ENCODE measurements at regions not wholly inside any gene's neighbourhood (a gene's known extent, or its start where the extent isn't known, plus 50 kb on each side); places are given as distances from the start of the nearest gene placed in this dataset.

- no peak for TF ChIP-seq ATF3 (IDR thresholded peaks at IDR 0.05; ENCODE audit: insufficient read depth, low read depth, low read length)
- TF ChIP-seq BACH1 (IDR thresholded peaks at IDR 0.05; ENCODE audit: low read length) = no peak
- TF ChIP-seq YY1 (IDR thresholded peaks at IDR 0.05; ENCODE audit: low read depth, low read length) = no peak
- no peak for TF ChIP-seq CHD1 (IDR thresholded peaks at IDR 0.05; ENCODE audit: low read depth, low read length)
- TF ChIP-seq HDAC6 (IDR thresholded peaks at IDR 0.05; ENCODE audit: low read depth, low read length) = no peak
- TF ChIP-seq JUND (IDR thresholded peaks at IDR 0.05; ENCODE audit: low read length) = no peak
- no peak for TF ChIP-seq TEAD4 (IDR thresholded peaks at IDR 0.05; ENCODE audit: low read depth, low read length)
- TF ChIP-seq E2F6 (IDR thresholded peaks at IDR 0.05) = no peak
- TF ChIP-seq EGR1 (IDR thresholded peaks at IDR 0.05; ENCODE audit: borderline replicate concordance, low read depth, low read length) = no peak
- TF ChIP-seq CEBPB (IDR thresholded peaks at IDR 0.05; ENCODE audit: low read depth, low read length) = no peak
- TF ChIP-seq USF2 (IDR thresholded peaks at IDR 0.05; ENCODE audit: low read length) = no peak
- no peak for TF ChIP-seq RAD21 (IDR thresholded peaks at IDR 0.05 in 1 of 2, conservative IDR thresholded peaks at IDR 0.05 in 1 of 2; ENCODE audit: low read depth in 2 of 2, low read length in 2 of 2)
- TF ChIP-seq POLR2AphosphoS5 (IDR thresholded peaks at IDR 0.05; ENCODE audit: low read depth, low read length) = no peak
- TF ChIP-seq RBBP5 (IDR thresholded peaks at IDR 0.05; ENCODE audit: borderline replicate concordance, low read depth, low read length) = no peak
Measured at GRCh38 chr5:123776761-123777160, 264.8 kb downstream of the CSNK1G3 start (continued).

All from H1 (cell line).